ENCODE measurements at regions not wholly inside any gene's neighbourhood (a gene's known extent, or its start where the extent isn't known, plus 50 kb on each side); places are given as distances from the start of the nearest gene placed in this dataset.

- in situ Hi-C loops (cut with MboI; ENCODE audit: low sequenced_read_pairs) (no loop called here), intact Hi-C loops (cut with micrococcal nuclease) (no loop called here), dilution Hi-C loops (cut with HindIII; ENCODE audit: low sequenced_read_pairs, unreplicated experiment) (no loop called here)
- Histone ChIP-seq H3K18ac (ENCODE audit: low read depth, low read length) (no peak overlapping the region), H3K4ac (ENCODE audit: low read depth, low read length) (no peak overlapping the region), H4K20me1 (ENCODE audit: insufficient read depth, low read length) (no peaks in the 10 kb centered on the region), H2BK120ac (ENCODE audit: low read depth, low read length) (no peak overlapping the region), H2AFZ (replicated peaks; ENCODE audit: low read length, poor library complexity) (no peak overlapping the region), H3K4me2 (ENCODE audit: low read depth, low read length) (no peak overlapping the region), H3K4me1 (ENCODE audit: control insufficient read depth, insufficient read depth, low read length) (no peaks in the 10 kb centered on the region), H3K23ac (ENCODE audit: low read depth, low read length) (no peak overlapping the region), H3K27me3 (ENCODE audit: control insufficient read depth, insufficient read depth, low read length) (no peaks in the 10 kb centered on the region), H4K5ac (ENCODE audit: low read depth, low read length) (no peak overlapping the region), H2BK20ac (ENCODE audit: low read depth, low read length) (no peak overlapping the region), H3K56ac (ENCODE audit: extremely low read depth, insufficient read depth, low read length) (no peak overlapping the region), H3K9me1 (ENCODE audit: insufficient read depth, low read length) (no peaks in the 10 kb centered on the region), H4K8ac (ENCODE audit: low read depth in 2 of 2, low read length in 2 of 2) (no peak overlapping the region), H2BK15ac (ENCODE audit: low read depth, low read length) (no peak overlapping the region), H3K27ac (ENCODE audit: insufficient read depth, low read length) (no peak overlapping the region), H3K14ac (replicated peaks; ENCODE audit: low read depth, low read length) (no peak overlapping the region), H3K36me3 (ENCODE audit: control insufficient read depth, insufficient read depth, low read length) (no peaks in the 10 kb centered on the region), H4K91ac (ENCODE audit: insufficient read depth, low read depth, low read length) (no peak overlapping the region), H2AK5ac (ENCODE audit: low read depth, low read length) (no peak overlapping the region), H3K9me3 (ENCODE audit: control insufficient read depth, insufficient read depth, low read length) (peaks cover 35% of the 10 kb centered on the region), H2BK5ac (ENCODE audit: low read depth, low read length, poor library complexity, severe bottlenecking) (no peak overlapping the region), H3K79me1 (ENCODE audit: low read depth in 1 of 2, low read length in 2 of 2) (no peaks in the 10 kb centered on the region), H3K9ac (ENCODE audit: low read depth, low read length) (no peak overlapping the region), H2AK9ac (replicated peaks; ENCODE audit: low read depth, low read length, poor library complexity) (no peak overlapping the region), H3K4me3 (ENCODE audit: insufficient read depth, low read depth, low read length) (no peak overlapping the region)
- BruUV-seq (replicated peaks): no TSS peak
- POLR2A ChIA-PET (ENCODE audit: unreplicated experiment): no interaction called here
- no peak for TF ChIP-seq POLR2A (IDR thresholded peaks at IDR 0.05; ENCODE audit: low read depth, low read length)
- TF ChIP-seq NFE2L2 (IDR thresholded peaks at IDR 0.05; ENCODE audit: low read depth, low read length): no peak
- no peak for TF ChIP-seq FOS (IDR thresholded peaks at IDR 0.05; ENCODE audit: low read depth, low read length)
- no peak for TF ChIP-seq CHD1 (IDR thresholded peaks at IDR 0.05; ENCODE audit: low read depth, low read length)
- no peak for TF ChIP-seq MXI1 (IDR thresholded peaks at IDR 0.05; ENCODE audit: borderline replicate concordance, low read depth, low read length)
- TF ChIP-seq RCOR1 (IDR thresholded peaks at IDR 0.05; ENCODE audit: insufficient replicate concordance, low read length): no peak
- no peak for TF ChIP-seq RAD21 (IDR thresholded peaks at IDR 0.05; ENCODE audit: low read length)
- ATAC-seq (ENCODE audit: low read depth) (no peak), DNase-seq (no peak)
- CTCF ChIA-PET: interaction anchor here (0.7 kb wide), 1 partner anchor 118 kb away, joined by 4 read pairs; no protein-coding TSS in a partner anchor
Observed at GRCh38 chr15:93460717-93461116, 371.7 kb upstream of the RGMA start.
